GM12878 (cell line): ENCODE measurements at regions not wholly inside any gene's neighbourhood (a gene's known extent, or its start where the extent isn't known, plus 50 kb on each side); places are given as distances from the start of the nearest gene placed in this dataset.

Source experiments
- CTCF ChIP-seq, 3 experiments: IDR thresholded peaks in 2 of 3; conservative IDR thresholded peaks in 1 of 3; 2 replicates each; pipeline ENCODE4 v1.5.1; 2011; ENCODE audit warnings: low read depth in 3 of 3, low read length in 3 of 3, mild to moderate bottlenecking in 3 of 3, control low read depth in 2 of 3, moderate library complexity in 2 of 3, inconsistent platforms in 1 of 3, mixed read lengths in 1 of 3; ENCODE audit not compliant: control insufficient read depth in 2 of 3, insufficient read depth in 1 of 3; ENCODE audit errors: extremely low read depth in 1 of 3
- GATAD2B ChIP-seq: fragments of 450-650 bp; conservative IDR thresholded peaks from 2 replicates; pipeline ENCODE4 v1.6.1; 2017; ENCODE audit warnings: low read depth, mild to moderate bottlenecking, moderate library complexity
- MAX ChIP-seq: IDR thresholded peaks from 2 replicates; pipeline ENCODE4 v1.6.1; 2012; ENCODE audit warnings: low read depth, low read length, improper control_type of control experiment
- SP1 ChIP-seq: IDR thresholded peaks from one replicate; pipeline ENCODE4 v1.6.1; 2011; ENCODE audit warnings: low read depth, low read length

- TF ChIP-seq MAX: no peak
- no peak for TF ChIP-seq GATAD2B
- no peak for TF ChIP-seq SP1
- no peak for TF ChIP-seq CTCF (IDR thresholded peaks at IDR 0.05 in 2 of 3, conservative IDR thresholded peaks at IDR 0.05 in 1 of 3; ENCODE audit: control insufficient read depth in 2 of 3, extremely low read depth in 1 of 3, insufficient read depth in 1 of 3, low read depth in 3 of 3, low read length in 3 of 3)
Observed at GRCh38 chr10:120328647-120329046, 128.4 kb upstream of the PLPP4 start.
